Duodenal mucosa (tissue), 2 donors: ENCODE measurements at regions not wholly inside any gene's neighbourhood (a gene's known extent, or its start where the extent isn't known, plus 50 kb on each side); places are given as distances from the start of the nearest gene placed in this dataset.

ENCODE experiments used
- H3K27ac ChIP-seq: one replicate; pipeline ENCODE4 v1.7.0; 2013; ENCODE audit warnings: low read depth, low read length
- H3K27me3 ChIP-seq, 2 donors: one replicate each; pipeline ENCODE4 v1.7.0; 2013; ENCODE audit warnings: low read length in 2 of 2, control low read depth in 1 of 2; ENCODE audit not compliant: insufficient read depth in 2 of 2, control insufficient read depth in 1 of 2
- H3K36me3 ChIP-seq, 2 donors: one replicate each; pipeline ENCODE4 v1.7.0; 2013; ENCODE audit warnings: low read length in 2 of 2, control low read depth in 1 of 2; ENCODE audit not compliant: insufficient read depth in 2 of 2, control insufficient read depth in 1 of 2
- H3K4me1 ChIP-seq, 2 donors: one replicate each; pipeline ENCODE4 v1.7.0; 2013; ENCODE audit warnings: low read length in 2 of 2, control low read depth in 1 of 2; ENCODE audit not compliant: insufficient read depth in 2 of 2, control insufficient read depth in 1 of 2
- H3K4me3 ChIP-seq, 2 donors: one replicate each; pipeline ENCODE4 v1.7.0; 2013; ENCODE audit warnings: low read length in 2 of 2, low read depth in 1 of 2
- H3K9ac ChIP-seq, 2 donors: one replicate each; pipeline ENCODE4 v1.7.0; 2013; ENCODE audit warnings: low read length in 2 of 2, low read depth in 1 of 2
- H3K9me3 ChIP-seq, 2 donors: one replicate each; pipeline ENCODE4 v1.7.0; 2013; ENCODE audit warnings: low read length in 2 of 2, control low read depth in 1 of 2; ENCODE audit not compliant: control insufficient read depth in 1 of 2

DNA sequence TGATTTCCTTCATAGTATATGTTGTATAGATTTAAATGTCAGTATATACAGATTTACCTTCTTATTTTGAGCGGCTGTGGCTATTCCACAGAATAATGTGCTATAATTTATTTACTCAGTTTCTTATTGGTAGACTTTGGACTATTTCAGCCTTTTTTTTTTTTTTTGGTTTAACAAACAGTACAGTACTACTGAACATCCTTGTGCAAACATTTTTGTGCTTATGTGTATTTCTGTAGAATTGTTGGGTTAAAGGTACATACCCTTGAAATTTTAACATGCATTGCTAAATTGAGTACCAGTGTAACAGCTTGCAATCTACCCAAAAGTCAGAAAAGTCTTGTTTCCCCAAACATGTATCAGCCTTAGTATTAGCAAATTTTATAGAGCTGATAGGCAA lies 68.8 kb downstream of the HHEX start:
- H3K9me3 ChIP-seq: no peaks in the 10 kb centered on the region
- peaks cover 22 to 23% of the 10 kb centered on the region in 2 donors for H3K4me1 ChIP-seq
- H3K4me3 ChIP-seq: no peak overlapping the region
- no peaks in the 10 kb centered on the region for H3K36me3 ChIP-seq
- H3K27me3 ChIP-seq: no peaks in the 10 kb centered on the region
- H3K9ac ChIP-seq: no peak overlapping the region
- H3K27ac ChIP-seq: no peak overlapping the region

DNA sequence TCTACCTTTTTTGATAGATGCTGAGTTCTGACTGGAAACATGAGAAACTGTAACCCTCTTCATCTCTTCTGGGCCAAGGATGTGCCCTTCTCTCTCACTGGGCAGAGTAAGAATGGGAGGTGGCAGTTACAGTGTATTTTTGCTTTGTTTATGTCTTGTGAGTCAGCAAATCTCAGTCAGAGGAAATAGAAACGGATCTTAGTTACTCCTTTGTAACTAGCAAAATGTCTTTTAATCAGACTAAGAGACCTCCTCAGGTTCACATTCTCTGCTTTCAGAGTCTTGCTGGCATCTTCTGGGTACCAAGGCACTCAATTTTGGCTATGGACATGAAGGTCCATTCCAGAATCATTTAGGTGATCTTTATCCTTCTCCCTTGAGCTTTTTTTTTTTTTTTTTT lies 70.9 kb downstream of the HHEX start:
- H3K4me1 ChIP-seq: peaks cover 22% of the 10 kb centered on the region in 2 donors
- no peaks in the 10 kb centered on the region for H3K9me3 ChIP-seq
- no peaks in the 10 kb centered on the region for H3K36me3 ChIP-seq
- no peak overlapping the region for H3K27ac ChIP-seq
- H3K9ac ChIP-seq: no peak overlapping the region
- no peak overlapping the region for H3K4me3 ChIP-seq
- H3K27me3 ChIP-seq: peaks cover 0 to 3% of the 10 kb centered on the region in 2 donors

DNA sequence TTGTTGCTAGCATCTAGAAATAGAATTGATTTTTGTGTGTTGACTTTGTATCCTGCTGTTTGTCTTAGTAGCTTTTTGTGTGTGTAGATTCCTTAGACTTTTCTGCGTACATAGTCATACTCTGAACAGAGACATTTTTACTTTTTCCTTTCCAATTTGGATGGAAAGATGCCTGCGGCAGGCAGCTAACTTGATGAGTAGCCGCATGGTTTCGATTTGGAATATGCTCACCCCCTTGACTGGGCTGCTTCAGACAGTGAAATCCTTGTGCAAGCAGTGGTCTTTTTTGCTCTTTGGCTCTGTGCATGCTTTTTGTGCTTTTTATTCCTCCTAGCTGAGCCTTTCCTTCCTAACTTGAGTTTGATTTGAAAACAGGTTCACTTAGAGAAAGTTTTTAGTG lies 71.8 kb downstream of the HHEX start:
- H3K27ac ChIP-seq: no peak overlapping the region
- no peaks in the 10 kb centered on the region for H3K36me3 ChIP-seq
- H3K27me3 ChIP-seq: peaks cover 0 to 3% of the 10 kb centered on the region in 2 donors
- no peaks in the 10 kb centered on the region for H3K9me3 ChIP-seq
- no peak overlapping the region for H3K9ac ChIP-seq
- H3K4me3 ChIP-seq: no peak overlapping the region
- peaks cover 15 to 18% of the 10 kb centered on the region in 2 donors for H3K4me1 ChIP-seq

DNA sequence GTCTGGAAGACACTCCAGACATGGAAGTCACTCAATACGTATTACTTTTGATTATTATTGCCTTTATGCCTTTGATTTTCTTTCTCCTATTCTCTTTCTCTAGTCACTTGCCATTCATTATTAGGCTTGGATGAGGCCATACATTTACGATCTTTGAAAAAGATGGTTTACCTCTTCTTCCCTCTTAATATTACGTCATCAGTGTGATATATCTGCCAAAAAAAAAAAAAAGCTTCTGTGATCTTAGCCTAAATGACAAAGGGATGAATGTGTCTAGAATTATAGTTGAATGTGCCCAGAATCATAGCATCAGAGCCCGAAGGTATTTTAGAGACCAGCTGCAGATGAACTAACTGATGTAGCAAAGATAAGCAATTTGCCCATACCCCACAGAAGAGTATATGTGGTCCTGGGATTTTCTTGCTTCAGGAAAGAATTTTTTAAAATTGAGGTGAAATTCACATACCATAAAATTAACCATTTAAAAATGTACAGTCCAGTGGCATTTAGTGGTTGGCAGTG lies 73.9 kb downstream of the HHEX start:
- Histone ChIP-seq H3K27me3 (peaks cover 0 to 3% of the 10 kb centered on the region in 2 donors), H3K4me3 (no peak overlapping the region), H3K9ac (no peak overlapping the region), H3K27ac (no peak overlapping the region), H3K4me1 (peaks cover 0 to 4% of the 10 kb centered on the region in 2 donors), H3K9me3 (peaks cover 0 to 3% of the 10 kb centered on the region in 2 donors), H3K36me3 (no peaks in the 10 kb centered on the region)

DNA sequence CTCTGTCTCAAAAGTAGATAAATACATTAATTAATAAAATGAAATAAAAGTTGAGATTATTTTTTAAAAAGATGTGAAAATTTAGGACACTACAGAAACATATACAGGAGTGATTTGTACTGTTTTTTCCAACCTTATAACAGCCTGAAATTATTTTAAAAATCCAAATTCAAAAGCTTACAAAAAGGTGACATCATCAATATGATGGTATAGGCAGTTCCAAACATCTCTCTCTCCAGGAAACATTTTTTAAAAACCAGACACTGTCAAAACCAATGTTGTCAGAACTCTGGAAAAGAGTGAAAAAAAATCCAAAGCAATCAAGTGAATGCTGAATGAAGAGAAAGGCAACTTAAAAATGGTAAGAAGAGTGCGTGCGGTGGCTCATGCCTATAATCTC lies 76.7 kb downstream of the HHEX start:
- Histone ChIP-seq H3K4me3 (no peak overlapping the region), H3K27me3 (peaks cover 0 to 3% of the 10 kb centered on the region in 2 donors), H3K9me3 (peaks cover 0 to 3% of the 10 kb centered on the region in 2 donors), H3K9ac (no peak overlapping the region), H3K27ac (no peak overlapping the region), H3K4me1 (no peaks in the 10 kb centered on the region), H3K36me3 (no peaks in the 10 kb centered on the region)

DNA sequence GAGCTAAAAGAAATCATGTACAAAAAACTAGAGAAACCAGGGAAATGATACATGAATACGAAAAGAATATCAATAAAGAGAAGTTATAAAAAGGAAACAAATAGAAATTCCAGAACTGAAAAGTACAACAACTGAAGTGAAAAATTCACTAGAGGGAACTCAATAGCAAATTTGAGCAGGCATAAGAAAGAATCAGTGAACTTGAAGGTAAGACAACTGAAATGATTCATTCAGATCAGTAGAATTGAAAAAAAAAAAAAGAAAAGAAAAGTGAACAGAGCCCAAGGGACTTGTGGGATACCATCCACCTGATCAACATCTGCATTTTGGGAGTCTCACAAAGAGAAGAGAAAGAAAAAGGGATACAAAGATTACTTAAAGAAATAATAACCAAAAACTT lies 78.3 kb downstream of the HHEX start:
- Histone ChIP-seq H3K4me3 (no peak overlapping the region), H3K9me3 (peaks cover 0 to 3% of the 10 kb centered on the region in 2 donors), H3K36me3 (no peaks in the 10 kb centered on the region), H3K4me1 (no peaks in the 10 kb centered on the region), H3K27ac (no peak overlapping the region), H3K9ac (no peak overlapping the region), H3K27me3 (peaks cover 0 to 3% of the 10 kb centered on the region in 2 donors)

DNA sequence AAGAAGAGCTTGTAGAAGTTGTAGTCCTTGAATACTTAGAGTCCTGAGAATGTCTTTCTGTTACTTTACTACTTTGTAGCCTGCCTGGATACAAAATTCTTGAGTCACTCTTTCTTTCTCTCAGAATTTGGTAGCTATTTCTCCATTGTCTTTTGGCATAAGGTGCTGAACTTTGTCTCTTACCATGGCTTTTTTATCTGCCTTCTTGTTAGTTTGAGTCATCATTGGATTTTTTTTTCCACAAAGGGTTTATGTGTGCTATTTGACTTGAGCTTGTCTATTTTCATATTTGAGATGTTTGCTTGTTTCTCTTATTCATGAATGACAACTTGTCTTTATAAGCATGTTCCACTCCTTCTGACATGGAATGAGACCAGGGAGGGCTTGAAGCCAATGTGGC lies 74.5 kb upstream of the EXOC6 start:
- Histone ChIP-seq H3K4me3 (no peak overlapping the region), H3K27ac (no peak overlapping the region), H3K27me3 (no peaks in the 10 kb centered on the region), H3K9me3 (no peaks in the 10 kb centered on the region), H3K9ac (no peak overlapping the region), H3K4me1 (peaks cover 0 to 3% of the 10 kb centered on the region in 2 donors), H3K36me3 (no peaks in the 10 kb centered on the region)

DNA sequence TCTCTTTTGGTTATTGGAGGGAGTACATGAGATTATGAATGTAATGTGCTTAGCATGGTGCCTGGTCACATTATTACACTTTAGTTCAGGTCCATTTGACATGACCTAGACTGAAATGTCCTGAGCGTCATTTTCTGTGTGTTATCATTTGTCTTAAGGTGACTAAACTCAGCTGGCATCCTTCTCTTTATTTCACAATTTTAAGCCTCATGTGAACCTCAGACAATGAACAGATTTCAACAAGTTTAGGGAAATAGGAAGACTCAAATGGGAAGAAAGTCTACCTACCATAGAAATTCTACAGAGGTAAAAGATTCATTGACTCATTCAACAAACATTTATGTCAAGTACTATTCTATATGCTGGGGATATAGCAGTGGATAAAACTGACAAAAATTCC lies 70.2 kb upstream of the EXOC6 start:
- Histone ChIP-seq H3K4me1 (peaks cover 0 to 3% of the 10 kb centered on the region in 2 donors), H3K9ac (no peak overlapping the region), H3K27ac (no peak overlapping the region), H3K9me3 (no peaks in the 10 kb centered on the region), H3K4me3 (no peak overlapping the region), H3K27me3 (no peaks in the 10 kb centered on the region), H3K36me3 (no peaks in the 10 kb centered on the region)

DNA sequence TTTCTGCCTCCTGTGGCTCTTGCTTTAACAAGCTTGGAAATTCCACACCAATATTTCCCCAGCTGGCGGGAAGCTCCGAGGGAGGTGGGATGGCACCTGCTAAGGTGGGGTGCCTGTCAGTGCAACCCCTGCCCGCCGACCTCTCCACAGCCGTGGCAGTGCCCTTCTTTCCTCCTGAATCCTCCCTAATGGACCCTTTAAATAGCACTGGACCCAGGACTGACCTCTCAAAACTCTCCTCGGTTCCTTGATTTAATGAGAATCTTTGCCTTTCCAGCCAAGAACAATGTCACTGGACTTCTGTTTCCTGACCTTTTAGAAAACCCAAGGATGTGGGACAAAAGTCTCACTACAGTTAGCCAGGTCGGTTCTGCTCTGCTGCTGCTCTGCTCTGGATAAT lies 63.2 kb upstream of the EXOC6 start:
- no peak overlapping the region for H3K9ac ChIP-seq
- H3K27me3 ChIP-seq: peaks cover 0 to 3% of the 10 kb centered on the region in 2 donors
- H3K4me1 ChIP-seq: no peaks in the 10 kb centered on the region
- no peaks in the 10 kb centered on the region for H3K9me3 ChIP-seq
- no peak overlapping the region for H3K4me3 ChIP-seq
- H3K36me3 ChIP-seq: no peaks in the 10 kb centered on the region
- no peak overlapping the region for H3K27ac ChIP-seq

DNA sequence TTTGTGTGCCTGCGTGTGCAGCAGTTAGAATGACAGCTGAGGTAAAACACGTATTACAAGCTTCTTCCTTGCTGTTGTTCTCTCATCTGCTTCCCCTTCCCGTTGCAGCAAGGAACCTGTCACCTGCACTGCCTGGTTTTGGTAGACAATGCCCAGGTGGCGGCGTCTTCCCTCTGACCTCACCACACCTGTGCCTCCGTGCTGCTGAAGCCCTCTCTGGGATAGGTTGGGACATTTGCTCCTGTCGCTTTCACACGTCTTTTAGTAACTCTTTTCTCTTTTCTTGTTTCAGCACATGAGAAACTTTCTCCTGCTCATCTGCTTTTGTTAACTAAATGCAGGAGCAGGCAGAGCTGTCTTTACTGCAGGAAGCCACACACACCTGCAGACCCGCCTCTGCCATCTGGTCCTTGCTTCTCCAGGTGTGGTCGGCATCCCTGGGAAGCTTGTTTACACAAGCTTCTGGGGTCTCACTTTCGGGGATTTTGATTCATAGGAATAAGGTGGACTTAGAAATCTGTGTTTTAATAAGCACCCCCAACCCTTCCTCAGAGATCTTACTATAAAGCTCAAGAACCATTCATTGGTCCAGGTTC lies 60.7 kb upstream of the EXOC6 start:
- H3K36me3 ChIP-seq: no peaks in the 10 kb centered on the region
- no peaks in the 10 kb centered on the region for H3K4me1 ChIP-seq
- H3K27me3 ChIP-seq: peaks cover 0 to 3% of the 10 kb centered on the region in 2 donors
- no peak overlapping the region for H3K4me3 ChIP-seq
- H3K9ac ChIP-seq: no peak overlapping the region
- H3K27ac ChIP-seq: no peak overlapping the region
- no peaks in the 10 kb centered on the region for H3K9me3 ChIP-seq
